KBM-7 (cell line): ENCODE measurements at regions not wholly inside any gene's neighbourhood (a gene's known extent, or its start where the extent isn't known, plus 50 kb on each side); places are given as distances from the start of the nearest gene placed in this dataset.
"Not testable (repeated sequence)": the region's sequence is repeated elsewhere in the genome, so short reads cannot be mapped to it uniquely, and the experiment has no call there.

Experiments
- DNase-seq: peaks from one replicate; pipeline ENCODE4 v3.0.0-alpha.2; 2015
- in situ Hi-C: fragments of 300-500 bp; cut with MboI; formaldehyde crosslinking; loops from 2 replicates; pipeline ENCODE4 v1.14.3; 2020; ENCODE audit warnings: low sequenced_read_pairs, low pct_unique_long_range_greater_than_20kb, mixed read lengths

DNA sequence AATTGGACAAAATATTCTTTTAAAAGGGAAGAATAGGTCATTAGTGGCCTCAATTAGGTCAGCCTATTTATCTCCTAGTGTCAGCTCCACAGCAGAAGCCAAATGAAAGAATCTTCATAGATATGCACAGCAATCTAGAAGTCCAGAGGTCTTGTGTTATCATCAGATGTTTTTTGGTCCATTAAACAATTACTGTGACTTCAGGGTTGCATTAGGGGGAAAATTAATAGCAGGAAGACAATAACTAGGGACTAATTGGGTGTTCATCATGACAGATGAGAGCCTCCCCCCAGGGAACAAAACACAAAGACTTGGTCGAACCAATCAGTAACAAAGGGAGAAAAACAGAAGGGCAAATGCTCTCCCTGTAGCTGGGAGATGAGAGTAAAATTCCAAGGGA lies 264.7 kb downstream of the PTH2R start:
- in situ Hi-C loops, result no loop called here
- DNase-seq, result no peak

- in situ Hi-C loops, result no loop called here
- DNase-seq, result no peak
Measured at GRCh38 chr2:208671886-208672680, 265.5 kb downstream of the PTH2R start.

GRCh38 chr2:208673631-208674030 lies 267.0 kb downstream of the PTH2R start:
- no peak for DNase-seq
- in situ Hi-C loops, result no loop called here

- no peak for DNase-seq
- in situ Hi-C loops, result no loop called here
Measured at GRCh38 chr2:208674919-208675318, 268.3 kb downstream of the PTH2R start.

- in situ Hi-C loops, result not testable (repeated sequence)
Measured at GRCh38 chr2:208685929-208686328, 279.3 kb downstream of the PTH2R start.

GRCh38 chr2:208686665-208687064 lies 280.1 kb downstream of the PTH2R start:
- in situ Hi-C loops, result no loop called here
- no peak for DNase-seq

More at GRCh38 chr2:208685929-208686328, 279.3 kb downstream of the PTH2R start:
- DNase-seq, result not testable (repeated sequence)

DNA sequence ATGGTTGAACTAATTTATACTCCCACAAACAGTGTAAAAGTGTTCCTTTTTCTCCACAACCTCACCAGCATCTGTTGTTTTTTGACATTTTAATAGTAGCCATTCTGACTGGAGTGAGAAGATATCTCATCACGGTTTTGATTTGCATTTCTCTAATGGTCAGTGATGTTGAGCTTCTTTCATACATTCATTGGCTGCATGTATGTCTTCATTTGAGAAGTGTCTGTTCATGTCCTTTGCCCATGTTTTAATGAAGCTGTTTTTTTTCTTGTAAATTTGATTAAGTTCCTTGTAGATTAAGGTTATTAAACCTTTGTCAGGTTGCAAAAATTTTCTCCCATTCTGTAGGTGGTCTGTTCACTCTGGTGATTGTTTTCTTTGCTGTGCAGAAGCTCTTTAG lies 281.1 kb downstream of the PTH2R start:
- in situ Hi-C loops, result not testable (repeated sequence)

DNA sequence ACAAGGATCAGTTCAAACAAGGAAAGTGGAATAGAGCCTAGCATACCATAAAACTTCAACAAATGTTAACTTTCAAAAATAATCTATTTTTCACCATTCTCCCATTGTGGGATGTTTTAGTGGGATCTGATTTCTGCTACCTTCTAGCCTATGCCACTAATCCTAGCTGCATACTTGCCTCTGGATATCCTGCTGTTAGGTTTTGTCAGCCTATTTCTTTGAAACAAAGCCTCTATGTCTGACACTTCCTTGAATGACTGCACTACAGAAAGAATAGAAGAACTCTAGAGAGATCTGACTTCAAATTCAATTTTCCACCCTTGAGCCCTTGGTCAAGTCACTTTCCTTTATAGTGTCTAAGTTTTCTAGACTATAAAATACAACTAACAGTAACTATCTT lies 291.5 kb downstream of the PTH2R start:
- in situ Hi-C loops, result no loop called here
- no peak for DNase-seq

More for the DNA sequence above, 281.1 kb downstream of the PTH2R start:
- DNase-seq, result not testable (repeated sequence)

GRCh38 chr2:208708486-208708885 lies 301.9 kb downstream of the PTH2R start:
- DNase-seq, result no peak
- in situ Hi-C loops, result no loop called here

GRCh38 chr2:208711598-208711997 lies 305.0 kb downstream of the PTH2R start:
- in situ Hi-C loops, result no loop called here
- DNase-seq, result no peak

DNA sequence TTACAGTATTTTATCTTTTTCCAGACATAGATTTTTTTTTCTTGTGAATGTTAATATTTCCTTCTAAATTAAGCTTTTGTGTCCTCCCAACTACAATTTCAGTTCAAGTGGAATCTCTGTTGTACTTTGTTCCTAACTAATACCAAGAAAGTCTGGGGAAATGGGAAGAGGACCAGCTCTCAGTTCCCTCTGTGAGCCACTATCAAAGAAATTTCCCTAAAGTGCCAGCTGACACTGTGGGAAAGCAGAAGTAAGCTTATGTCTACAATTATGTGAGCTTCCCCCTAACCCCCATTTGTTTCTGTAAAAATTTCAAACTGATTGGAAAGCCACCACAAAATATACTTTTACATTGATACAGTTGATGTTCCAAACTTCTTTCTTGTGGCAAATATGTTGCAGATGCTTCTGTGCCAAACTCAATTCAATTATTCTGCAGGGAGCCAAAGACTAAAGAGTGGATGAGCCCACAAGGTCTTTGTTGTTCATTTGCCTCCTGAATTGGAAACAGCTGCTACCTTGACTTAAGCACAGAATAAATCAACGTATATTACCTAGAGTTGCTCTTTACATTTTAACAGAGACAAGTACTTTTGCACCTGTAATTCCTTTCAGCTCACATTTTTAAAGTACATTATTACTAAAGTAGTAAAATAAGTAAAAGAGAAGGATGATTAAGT lies 306.6 kb downstream of the PTH2R start:
- no peak for DNase-seq
- in situ Hi-C loops, result no loop called here

GRCh38 chr2:208718828-208719227 lies 312.2 kb downstream of the PTH2R start:
- in situ Hi-C loops, result no loop called here
- DNase-seq, result no peak

- no peak for DNase-seq
- in situ Hi-C loops, result no loop called here
Measured at GRCh38 chr2:208722731-208723130, 316.1 kb downstream of the PTH2R start.

- no peak for DNase-seq
- in situ Hi-C loops, result no loop called here
Measured at GRCh38 chr2:208725280-208725679, 318.7 kb downstream of the PTH2R start.

- no peak for DNase-seq
- in situ Hi-C loops, result no loop called here
Measured at GRCh38 chr2:208726242-208726641, 319.6 kb downstream of the PTH2R start.

DNA sequence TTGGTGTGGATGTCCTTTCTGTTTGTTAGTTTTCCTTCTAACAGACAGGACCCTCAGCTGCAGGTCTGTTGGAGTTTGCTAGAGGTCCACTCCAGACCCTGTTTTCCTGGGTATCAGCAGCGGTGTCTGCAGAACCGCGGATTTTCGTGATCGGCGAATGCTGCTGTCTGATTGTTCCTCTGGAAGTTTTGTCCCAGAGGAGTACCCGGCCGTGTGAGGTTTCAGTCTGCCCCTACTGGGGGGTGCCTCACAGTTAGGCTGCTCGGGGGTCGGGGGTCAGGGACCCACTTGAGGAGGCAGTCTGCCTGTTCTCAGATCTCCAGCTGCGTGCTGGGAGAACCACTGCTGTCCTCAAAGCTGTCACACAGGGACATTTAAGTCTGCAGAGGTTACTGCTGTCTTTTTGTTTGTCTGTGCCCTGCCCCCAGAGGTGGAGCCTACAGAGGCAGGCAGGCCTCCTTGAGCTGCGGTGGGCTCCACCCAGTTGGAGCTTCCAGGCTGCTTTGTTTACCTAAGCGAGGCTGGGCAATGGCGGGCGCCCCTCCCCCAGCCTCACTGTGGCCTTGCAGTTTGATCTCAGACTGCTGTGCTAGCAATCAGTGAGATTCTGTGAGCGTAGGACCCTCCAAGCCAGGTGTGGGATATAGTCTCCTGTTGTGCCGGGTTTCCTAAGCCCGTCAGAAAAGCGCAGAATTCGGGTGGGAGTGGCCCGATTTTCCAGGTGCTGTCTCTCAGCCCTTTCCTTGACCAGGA lies 345.2 kb downstream of the PTH2R start:
- DNase-seq, in situ Hi-C loops: not testable (repeated sequence)

DNA sequence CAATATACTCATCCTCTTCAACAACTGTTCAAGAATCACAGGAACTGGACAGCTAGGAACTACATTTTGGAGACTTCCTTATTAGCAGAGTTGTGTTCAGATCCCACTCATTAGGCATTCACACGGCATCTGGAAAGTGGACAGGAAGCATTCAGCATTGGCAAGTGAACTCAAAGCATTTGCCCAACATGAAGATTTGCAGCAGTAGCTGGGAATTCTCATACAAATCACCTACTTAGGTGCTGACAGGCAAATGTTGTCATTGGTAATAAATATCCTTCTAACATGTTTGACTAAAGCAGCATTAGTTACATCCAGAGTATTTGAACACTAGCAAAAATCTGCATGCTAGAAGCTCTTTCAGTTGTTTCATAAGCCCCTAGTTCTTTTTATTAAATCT lies 350.8 kb downstream of the PTH2R start:
- in situ Hi-C loops, result no loop called here
- DNase-seq, result no peak

- in situ Hi-C loops, DNase-seq: not testable (repeated sequence)
Measured at GRCh38 chr2:208773074-208773473, 366.5 kb downstream of the PTH2R start.

DNA sequence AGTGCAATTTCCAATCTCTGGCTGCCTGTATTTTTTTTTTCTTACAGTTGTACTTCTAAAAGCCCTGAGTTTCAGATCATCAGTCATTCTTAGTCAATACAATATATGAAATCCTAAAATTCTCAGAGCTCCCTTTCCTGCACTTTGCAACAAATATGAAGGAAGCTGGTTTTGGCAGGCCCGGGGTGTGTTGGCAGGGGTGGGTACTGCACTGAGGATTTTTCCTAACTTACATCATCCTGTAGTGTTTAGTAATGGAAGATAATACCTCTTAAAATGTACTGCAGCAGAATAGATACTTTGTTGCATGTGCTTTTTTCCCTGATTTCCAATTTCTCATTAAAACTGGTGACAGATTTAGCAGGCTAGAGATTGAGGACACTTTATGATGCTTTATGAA lies 374.6 kb downstream of the PTH2R start:
- in situ Hi-C loops, result no loop called here
- no peak for DNase-seq

DNA sequence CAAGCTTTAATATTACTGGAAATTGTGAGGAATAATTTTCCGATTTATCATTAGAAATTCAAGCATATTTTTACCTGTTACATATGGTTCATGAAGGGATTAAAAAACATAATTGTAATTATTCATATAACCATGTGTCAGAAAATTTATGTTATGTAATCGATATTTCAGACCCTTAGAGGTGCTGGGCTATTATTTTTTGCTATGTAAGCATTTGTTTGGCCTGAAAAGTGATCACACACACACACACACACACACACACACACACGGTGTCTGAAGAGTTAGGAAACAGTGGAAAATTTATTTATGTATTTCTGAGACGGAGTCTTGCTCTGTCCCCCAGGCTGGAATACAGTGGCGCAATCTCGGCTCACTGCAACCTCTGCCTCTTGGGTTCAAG lies 375.5 kb downstream of the PTH2R start:
- in situ Hi-C loops, result no loop called here
- no peak for DNase-seq
